ENCODE measurements at regions not wholly inside any gene's neighbourhood (a gene's known extent, or its start where the extent isn't known, plus 50 kb on each side); places are given as distances from the start of the nearest gene placed in this dataset.

DNA sequence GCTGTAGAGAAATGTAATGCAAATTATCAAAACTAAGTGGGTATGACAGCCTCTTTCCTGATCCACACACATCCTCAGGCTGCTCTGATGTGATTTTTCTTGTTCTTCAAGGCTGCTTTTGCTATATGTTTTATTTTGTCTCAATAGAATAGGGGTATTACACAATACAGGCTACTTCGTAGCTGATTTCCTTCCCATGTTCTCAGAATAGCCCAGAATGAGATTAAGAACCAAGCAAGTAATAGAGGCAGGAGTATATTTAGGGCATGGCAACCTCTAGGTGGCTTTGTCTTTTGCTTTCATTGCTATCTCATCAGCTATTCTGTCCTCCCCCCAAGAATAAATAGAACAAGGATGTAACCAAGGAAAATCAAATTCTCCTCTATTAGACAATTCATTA, 241.8 kb downstream of the ALDH8A1 start:
- DNase-seq (ENCODE audit: low read depth in 2 of 2) = no peak

DNA sequence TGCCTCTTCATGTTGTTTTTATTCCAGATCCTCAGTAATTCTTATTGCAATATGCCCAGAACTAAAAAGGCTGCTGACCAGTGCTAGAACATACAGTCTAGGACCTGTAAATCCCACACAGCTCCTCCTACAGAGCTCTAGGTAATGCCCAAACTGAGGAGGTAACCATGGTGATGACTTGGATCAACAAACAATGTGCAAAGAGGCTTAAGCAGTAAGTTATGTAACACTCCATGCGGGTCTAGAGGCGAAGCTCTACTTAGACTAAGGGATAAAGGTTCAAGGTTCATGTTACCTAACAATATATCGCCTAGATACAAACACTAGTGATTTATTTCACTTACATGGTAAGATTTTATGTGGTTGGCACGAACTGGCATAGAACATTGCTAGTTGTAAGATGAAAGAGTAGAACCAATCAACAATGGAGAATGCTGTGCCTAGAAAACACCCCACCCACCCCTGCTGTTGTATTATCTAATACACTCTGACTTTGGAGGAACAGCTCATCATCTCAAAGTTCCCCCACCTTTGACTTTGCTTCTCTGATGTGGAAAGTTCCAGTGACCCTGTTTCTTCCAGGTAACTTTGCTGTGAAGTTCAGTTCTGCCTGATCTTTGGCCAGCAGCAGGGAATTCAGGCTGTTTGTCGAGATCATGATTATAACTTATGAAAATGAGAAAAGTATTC, 242.4 kb downstream of the ALDH8A1 start:
- no peak for DNase-seq (ENCODE audit: low read depth in 2 of 2)

DNA sequence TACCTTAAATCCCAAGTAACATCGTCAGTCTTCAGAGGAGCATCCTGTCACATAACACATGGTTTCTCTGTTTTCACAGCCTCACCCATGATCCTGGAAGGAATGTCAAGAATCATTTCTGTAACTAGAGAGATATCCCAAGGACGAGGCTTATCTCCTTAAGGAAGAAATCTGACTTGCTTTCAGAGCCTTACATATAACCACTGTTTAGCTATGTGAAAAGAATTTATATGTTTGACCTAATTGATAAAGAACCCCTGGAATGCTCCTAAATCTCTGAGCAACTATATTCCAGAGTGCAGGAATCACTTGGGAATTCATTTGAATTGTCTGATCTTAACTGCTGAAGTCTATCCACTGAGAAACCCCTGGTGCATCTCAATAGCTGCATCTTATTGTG, 243.1 kb downstream of the ALDH8A1 start:
- DNase-seq (ENCODE audit: low read depth in 2 of 2) = no peak

DNA sequence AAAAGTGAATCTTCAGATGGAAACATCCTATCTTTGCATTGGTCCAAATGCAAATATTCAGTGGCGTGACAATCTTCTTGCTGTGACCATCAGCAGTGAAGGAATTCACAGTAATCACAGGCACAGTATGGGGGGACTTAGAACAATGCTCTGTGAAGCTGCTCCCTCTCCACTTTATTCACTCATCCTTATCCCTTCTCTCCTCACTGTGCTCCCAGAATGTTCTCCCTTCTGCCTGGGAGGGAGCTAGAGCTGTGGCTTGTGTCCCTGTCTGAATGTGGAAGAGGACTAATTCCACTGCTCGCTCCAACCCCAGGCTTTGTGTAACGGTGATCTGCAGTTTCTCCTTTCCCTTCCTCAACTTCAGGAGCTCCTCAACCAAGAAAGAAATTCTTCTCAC, 243.7 kb downstream of the ALDH8A1 start:
- DNase-seq (ENCODE audit: low read depth in 2 of 2) = no peak

DNA sequence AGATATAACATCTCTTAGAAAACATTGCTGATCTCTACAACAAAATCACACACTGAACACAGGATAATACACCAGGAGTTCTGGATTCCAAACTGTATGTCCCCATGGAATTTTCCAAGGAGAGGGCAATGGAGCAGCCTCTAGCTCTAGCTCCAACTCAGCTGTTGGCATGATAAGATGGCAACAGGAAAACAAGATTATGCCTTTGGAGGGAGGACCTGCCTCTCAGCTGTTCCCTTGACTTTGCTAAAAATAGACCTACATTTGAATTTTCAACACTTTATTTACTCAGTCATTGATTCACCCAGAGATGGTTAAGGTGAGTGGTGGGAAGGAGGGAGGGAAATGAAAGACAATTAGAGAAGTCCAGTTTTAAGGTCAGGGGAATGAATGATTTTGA, 246.7 kb downstream of the ALDH8A1 start:
- no peak for DNase-seq (ENCODE audit: low read depth in 2 of 2)

DNA sequence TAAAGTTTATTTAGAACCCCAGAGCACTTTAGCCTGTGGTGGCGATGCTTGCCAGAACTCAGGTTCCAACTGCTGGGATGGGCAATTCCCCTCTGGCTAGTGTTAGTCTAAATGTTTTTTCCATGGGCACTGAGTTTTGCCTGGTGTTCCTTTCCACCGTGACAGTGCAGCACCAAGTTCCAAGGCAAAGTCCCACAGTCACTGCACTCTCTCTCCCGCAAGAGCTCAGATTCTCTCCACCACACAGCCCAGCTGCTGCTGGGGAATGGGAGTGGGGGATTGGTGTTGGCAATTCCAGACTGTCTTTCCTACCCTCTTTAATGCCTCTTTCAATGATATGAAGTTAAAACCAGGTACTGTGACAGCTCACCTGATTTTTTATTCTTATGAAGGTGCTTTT, 247.6 kb downstream of the ALDH8A1 start:
- no peak for DNase-seq (ENCODE audit: low read depth in 2 of 2)

DNA sequence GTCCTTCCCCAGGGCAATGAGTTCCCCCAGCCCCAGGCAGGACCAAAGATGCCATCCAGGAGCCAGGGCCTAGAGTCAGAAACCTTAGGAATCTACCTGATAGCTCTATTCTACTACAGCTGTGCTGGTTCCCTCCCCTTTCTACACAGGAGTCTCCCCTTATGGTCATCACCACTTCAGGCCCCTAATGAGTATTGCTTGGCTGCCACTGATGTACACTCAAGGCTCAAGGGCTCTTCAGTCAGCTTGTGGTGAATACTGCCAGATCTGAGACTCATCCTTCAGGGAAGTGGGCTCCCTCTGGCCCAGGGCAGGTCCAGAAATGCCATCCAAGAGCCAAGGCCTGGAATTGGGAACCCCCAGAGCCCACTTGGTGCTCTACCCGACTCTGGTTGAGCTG, 248.6 kb downstream of the ALDH8A1 start:
- no peak for DNase-seq (ENCODE audit: low read depth in 2 of 2)

DNA sequence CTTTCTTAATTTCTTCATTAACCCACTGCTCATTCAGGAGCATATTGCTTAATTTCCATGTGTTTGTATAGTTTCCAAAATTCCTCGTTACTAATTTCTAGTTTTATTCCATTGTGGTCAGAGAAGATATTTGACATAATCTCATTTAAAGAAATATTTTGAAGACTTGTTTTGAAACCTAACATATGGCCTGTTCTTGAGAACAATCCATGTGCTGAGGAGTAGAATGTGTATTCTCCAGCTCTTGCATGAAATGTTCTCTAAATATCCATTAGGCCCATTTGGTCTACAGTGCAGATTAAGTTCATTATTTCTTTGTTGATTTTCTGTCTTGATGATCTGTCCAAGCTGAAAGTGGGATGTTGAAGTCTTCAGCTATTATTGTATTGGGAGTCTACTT, 251.7 kb downstream of the ALDH8A1 start:
- DNase-seq (ENCODE audit: low read depth in 2 of 2) = no peak

DNA sequence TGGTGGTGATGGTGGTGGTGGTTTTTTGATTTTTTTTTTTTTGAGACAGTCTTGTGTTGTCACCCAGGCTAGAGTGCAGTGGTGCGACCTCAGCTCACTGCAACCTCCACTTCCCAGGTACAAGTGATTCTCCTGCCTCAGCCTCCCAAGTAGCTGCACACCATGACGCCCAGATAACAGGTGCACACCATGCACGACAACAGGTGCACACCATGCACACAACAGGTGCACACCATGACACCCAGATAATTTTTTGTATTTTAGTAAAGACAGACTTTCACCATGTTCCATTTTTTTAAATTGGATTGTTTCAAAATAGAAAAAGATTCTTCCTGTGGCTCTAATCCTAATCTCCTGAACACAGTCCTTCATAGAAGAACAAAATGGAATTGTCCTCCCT, 257.9 kb downstream of the ALDH8A1 start:
- no peak for DNase-seq (ENCODE audit: low read depth in 2 of 2)

DNA sequence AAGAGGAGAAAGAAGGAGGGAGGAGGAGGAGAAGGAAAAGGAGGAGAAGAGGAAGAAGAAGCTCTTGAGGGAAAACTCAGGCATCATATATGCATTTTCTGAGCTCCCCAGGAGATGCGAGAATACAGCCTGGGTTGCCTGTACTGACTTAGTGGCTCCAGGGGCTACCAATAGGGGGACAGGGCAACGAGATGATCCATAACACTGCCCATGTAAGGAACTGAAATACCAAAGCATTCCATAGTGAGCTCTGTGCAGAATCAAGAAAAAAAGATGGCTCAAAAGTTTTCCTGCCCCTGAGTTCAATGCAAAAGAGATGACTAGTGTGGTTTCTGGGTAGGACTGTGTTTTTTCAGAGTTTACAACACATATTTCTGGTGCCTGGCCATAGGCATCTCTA, 258.7 kb downstream of the ALDH8A1 start:
- DNase-seq (ENCODE audit: low read depth in 2 of 2) = no peak

DNA sequence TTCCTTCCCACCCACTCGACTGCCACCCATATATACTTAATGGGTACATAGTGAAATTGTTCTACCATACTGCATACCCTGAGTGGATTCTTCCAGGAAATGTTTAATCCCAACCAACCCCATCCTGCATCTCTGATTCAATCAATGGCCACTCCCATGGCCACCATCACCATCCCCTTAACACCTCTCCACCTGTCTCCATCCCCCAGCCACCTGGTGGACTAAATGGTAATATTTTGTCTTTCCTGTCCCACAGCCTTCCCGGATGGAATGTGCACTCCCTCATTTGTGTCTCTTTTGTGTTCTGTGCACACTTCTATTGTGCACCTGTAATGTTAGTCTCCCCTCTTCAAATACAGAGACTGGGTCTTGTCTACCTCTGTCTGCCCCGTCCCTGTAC, 259.9 kb downstream of the ALDH8A1 start:
- DNase-seq (ENCODE audit: low read depth in 2 of 2) = no peak

DNA sequence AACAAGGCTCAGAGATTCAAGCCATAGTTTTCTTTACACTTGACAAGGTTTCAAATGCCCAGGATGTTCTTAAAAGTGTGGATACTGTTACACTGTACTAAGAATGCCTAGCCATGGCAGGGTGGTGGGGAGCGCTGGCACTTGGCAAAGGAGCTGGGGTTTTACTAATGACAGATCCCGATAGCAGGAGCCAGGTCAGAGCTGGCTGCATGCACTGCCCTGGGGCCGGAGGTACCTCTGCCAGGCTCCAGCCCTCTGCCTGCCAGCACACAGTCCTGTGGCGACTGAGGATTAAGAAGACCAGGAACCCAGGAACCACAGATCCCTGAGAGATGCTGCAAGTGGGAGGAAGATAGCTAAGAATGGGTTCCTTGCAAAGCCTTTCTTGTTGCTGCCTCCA, 260.3 kb downstream of the ALDH8A1 start:
- no peak for DNase-seq (ENCODE audit: low read depth in 2 of 2)

DNA sequence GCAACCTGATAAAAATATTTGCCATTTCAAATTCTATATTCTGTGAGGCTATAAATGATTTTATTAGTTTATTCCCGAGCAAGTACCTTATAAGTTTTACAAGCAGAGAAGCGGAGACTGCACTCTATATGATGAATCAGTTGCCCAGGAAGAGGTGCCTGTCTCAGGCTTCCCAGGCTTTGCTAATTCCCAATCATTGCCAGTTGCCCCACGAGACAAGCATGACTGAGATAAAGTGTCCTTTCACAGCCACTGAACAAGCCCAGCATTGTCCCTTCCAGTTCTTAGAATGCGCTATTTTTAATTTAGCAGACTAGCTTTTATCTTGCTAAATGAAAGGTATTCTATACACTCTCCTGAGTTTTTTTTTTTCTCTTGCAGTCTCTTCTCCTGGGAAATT, 260.7 kb downstream of the ALDH8A1 start:
- DNase-seq (ENCODE audit: low read depth in 2 of 2) = no peak

DNA sequence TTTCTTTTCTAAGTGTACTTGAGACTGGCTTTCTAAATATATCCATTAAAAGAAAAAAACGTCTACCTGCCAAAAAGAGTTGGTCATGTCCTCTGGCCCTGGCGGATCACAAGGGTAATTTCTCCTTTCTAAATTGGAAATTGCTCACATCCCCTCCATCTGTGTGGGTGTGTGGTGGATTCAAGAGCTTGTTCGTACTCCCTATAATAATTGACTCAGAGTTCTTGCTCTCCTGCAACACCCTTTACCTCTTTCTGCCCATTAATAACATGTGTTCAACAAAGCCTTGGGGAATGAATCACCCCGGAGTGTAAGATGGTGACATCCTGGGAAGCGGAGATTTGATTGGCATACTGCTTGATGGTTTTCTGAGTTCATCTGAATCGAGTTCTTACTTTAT, 263.8 kb downstream of the ALDH8A1 start:
- no peak for DNase-seq (ENCODE audit: low read depth in 2 of 2)

DNA sequence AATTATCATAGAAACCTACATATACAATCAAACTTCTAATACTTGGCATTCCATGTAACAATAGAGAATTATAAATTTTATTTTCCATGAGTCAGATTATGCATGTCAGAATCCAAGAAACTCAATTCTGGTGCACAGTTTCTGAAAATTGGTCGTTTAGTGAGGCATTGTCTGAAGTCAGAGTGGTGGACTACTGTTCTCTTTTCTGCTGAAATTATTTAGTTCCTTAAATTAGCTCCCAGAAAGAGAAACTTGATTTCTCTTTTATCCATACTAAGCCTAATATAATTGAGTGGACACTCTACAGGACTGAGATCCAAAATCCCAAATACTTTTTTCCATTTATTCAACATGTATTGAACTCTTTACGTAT, 265.5 kb downstream of the ALDH8A1 start:
- DNase-seq (ENCODE audit: low read depth in 2 of 2) = no peak

DNA sequence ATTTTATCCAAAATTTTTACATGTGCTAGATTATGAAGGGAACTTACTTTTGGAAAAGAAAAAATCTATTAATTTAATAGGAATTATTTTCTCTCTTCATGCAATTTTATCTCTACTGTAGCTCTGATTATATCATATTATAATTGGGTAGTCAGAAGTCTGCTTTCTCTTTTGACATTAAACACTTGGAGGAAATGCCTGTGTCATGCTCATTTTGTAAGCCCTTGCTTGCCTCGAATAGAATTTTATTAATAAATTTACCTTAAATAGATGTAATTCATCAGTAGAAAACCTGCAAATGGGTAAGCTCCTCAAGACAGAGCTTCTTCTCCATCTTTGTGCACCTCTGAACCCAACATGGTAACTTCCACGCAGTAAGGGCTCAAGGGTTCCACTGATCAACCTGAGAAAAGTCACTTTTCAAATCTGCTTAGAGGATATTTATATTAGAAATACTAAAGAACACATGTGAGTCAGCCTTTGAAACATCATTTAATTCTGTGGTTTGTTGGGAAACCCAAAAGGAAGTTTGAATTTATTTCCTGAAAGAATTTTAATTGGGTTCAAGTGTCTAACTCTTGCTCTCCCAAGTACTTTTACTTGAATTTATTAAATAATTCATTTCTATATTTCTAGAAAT, 266.0 kb downstream of the ALDH8A1 start:
- no peak for DNase-seq (ENCODE audit: low read depth in 2 of 2)

DNA sequence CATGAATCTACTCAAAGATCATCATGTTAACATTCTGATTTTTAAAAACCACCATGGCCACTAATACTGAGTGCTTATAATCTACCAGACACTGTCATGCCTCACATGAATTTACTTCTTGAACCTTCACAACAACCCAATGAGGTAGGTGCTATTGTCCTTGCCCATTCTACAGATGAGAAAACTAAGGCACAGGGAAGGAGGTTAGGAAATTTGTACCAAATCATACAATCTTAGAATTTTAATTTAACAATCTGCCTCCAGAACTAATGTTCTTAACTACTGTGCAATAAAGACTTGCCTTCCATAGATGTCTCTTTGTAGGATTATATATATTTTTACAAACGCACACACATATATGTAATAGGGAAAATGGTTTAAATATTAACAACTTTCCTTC, 269.5 kb downstream of the ALDH8A1 start:
- DNase-seq (ENCODE audit: low read depth in 2 of 2) = no peak

DNA sequence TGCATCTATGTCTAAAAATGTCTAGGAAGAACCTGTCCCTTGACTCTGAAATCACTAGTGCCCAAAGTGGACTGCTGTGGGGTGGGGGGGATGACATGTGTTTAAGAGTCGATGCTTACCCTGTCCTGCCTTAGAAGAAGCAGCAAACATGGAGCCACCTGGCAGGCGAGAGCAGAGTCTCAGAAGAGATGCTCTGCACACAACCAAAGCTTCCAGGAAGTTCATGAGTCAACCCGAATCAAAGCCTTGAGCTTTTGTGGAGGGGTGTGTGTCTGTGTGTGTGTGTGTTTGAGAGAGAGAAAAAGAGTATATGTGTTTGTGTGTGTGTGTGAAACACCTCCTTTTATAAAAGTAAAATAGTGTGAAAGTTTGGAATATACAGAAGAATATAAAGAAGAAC, 269.9 kb downstream of the ALDH8A1 start:
- no peak for DNase-seq (ENCODE audit: low read depth in 2 of 2)

DNA sequence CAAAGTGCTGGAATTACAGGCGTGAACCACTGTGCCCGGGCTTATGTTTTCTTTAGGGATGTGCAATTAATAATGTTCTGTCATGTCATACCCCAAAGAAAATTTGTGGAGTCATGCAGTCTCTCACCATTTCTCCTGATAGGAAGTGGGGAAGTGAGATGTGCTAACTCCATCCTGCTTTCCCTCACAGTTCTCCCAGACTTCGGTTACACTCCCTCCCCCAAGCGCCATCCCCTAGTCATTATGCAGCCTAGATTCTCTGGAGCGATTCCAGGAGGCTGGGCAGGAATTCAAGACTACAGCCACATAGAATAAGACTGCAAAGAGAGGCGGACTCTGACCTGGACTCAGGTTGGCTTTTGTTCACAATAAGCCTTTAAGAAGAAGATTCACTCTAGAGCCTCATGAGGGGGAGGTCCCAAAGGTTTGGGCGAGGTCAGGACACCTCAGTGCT, 271.4 kb downstream of the ALDH8A1 start:
- no peak for DNase-seq (ENCODE audit: low read depth in 2 of 2)

DNA sequence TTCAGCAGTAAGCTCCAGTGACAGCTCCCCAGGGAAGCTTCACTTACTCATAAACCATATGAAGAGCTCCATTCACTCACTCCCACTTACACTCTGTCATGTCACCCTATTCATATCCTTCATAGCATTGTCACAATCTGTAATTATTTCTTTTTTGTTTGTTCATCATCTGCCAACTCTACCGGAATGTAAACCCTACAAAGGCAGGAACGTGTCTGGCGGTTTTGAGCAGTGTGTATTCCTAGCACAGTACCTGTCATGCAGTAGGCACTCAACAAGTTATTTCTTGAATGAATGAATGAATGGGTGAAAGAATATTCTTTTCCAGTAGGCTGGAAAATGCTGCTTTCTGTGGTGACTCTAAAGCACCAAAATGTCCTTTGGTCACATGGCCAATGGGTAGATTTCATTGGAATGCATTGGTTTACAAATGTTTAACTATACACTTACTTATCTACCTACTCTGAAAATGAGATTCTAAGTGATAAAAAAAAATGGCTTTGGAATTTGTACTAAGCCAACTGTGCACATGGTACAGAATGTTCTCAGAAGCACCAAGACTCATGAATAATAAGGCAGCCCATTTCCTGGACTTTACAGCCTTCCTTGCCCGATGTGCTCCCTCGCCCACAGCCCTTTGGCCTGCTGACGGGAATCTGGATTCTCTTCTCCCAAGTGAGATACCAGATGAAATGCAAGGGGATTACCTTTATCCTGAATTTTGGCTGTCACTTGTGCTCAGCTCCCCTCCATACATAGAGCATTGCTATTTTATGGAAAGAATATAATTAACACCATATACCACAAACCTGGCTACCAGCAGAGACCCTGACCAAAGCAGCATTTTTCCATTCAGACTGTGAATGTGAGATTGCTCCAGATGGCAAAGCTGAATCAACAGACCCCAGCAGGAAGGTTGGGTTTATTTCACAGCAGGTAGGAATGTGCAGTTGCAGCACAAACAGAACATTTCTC, 273.3 kb downstream of the ALDH8A1 start:
- no peak for DNase-seq (ENCODE audit: low read depth in 2 of 2)

DNA sequence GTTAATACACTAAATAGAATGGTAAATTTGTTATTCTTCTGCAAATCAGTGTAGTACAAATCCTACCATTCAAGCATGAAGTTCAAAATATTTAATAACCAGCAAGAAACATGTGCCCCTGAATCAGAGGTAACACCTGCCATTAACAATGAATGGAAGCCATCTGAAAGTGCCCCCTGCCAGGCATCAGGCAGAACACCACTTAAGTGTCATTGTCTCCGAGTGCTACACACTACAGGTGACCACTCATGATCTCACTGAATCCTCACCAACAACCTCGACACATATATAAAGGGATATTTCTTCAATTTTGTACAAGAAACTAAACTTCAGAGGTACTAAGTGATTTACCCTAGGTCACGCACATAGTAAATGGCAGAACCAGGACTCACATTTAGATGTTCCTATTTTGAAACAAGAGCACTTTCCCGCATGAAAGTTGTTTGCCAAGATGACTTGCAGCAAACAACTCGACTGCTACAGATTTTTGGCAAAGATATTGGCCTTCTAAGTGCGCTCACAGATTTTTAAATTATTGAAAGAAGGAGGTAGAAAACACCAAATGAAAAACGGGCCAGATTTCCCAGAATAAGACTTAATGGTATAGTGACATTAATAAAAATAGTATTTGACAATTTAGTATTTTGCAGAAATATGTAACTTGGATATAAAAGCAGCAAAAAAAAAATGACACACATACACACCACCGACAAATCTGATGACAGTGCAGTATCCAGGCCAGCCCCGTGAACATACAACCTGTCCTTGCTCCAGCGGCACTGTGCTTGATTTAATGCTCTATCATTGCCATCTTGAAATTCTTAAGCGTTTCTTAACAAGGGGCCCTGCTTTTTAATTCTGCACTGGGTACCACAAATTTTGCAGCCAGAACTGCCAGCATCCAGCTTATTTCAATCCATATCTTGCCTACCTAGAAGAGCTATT, 274.5 kb downstream of the ALDH8A1 start:
- DNase-seq (ENCODE audit: low read depth in 2 of 2) = no peak

DNA sequence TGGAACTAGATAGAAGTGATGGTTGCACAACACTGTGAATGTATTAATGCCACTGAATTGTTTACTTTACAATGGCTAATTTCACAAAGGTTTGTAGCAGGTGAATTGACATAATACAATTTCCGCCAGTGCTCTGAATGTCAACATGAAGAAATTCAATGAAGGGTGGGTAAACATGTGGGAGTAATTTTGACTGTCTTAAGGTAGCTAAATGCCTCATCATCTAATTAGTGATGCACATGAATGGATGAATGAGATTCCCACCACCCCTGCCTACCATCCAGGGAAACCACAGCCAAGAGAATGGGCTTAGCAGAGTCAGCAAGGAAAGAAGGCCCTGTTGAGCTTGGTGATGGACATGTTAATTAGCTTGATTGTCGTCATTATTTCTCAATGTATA, 275.3 kb downstream of the ALDH8A1 start:
- DNase-seq (ENCODE audit: low read depth in 2 of 2) = no peak

Measured in stimulated activated CD8-positive, alpha-beta memory T cell treated with anti-CD3 and anti-CD28 coated beads, Interleukin-7, amount 100 ng/mL, for 4 hours (primary cell).